ENCODE measurements at regions not wholly inside any gene's neighbourhood (a gene's known extent, or its start where the extent isn't known, plus 50 kb on each side); places are given as distances from the start of the nearest gene placed in this dataset.
"Not testable (repeated sequence)": the region's sequence is repeated elsewhere in the genome, so short reads cannot be mapped to it uniquely, and the experiment has no call there.

GRCh38 chr7:109890622-109891021 lies 1200.3 kb upstream of the LRRN3 start:
- H3K9me3 ChIP-seq: no peaks in the 10 kb centered on the region
- H3K4me1 ChIP-seq: no peaks in the 10 kb centered on the region
- 19% methylated on average over 1 of the region's 1 CpG for WGBS (ENCODE audit: insufficient coverage, low coverage, low lambda C conversion rate, missing lambda C conversion rate)
- intact Hi-C loops (cut with DNase I): no loop called here
- H3K36me3 ChIP-seq: no peaks in the 10 kb centered on the region
- no peak for ATAC-seq
- H3K27ac ChIP-seq: no peak overlapping the region
- H3K4me3 ChIP-seq: no peak overlapping the region
- no peaks in the 10 kb centered on the region for H3K27me3 ChIP-seq
- no peak for DNase-seq
- no peak for TF ChIP-seq POLR2A (IDR thresholded peaks at IDR 0.05)
- TF ChIP-seq CTCF (IDR thresholded peaks at IDR 0.05): no peak

- Histone ChIP-seq H3K4me1 (no peaks in the 10 kb centered on the region), H3K4me3 (no peak overlapping the region), H3K9me3 (no peaks in the 10 kb centered on the region), H3K36me3 (no peaks in the 10 kb centered on the region), H3K27me3 (no peaks in the 10 kb centered on the region), H3K27ac (no peak overlapping the region)
- WGBS (ENCODE audit: insufficient coverage, low coverage, low lambda C conversion rate, missing lambda C conversion rate): 46% methylated on average over 2 of the region's 2 CpGs
- no peak for DNase-seq
- TF ChIP-seq CTCF (IDR thresholded peaks at IDR 0.05): no peak
- no peak for TF ChIP-seq POLR2A (IDR thresholded peaks at IDR 0.05)
- intact Hi-C loops (cut with DNase I): no loop called here
- ATAC-seq: no peak
These were observed 1197.7 kb upstream of the LRRN3 start for GRCh38 chr7:109893231-109893630.

GRCh38 chr7:109895536-109895935 lies 1195.4 kb upstream of the LRRN3 start:
- no peak for ATAC-seq

GRCh38 chr7:109901926-109902325 lies 1189.0 kb upstream of the LRRN3 start:
- Histone ChIP-seq H3K36me3 (no peaks in the 10 kb centered on the region), H3K9me3 (no peaks in the 10 kb centered on the region), H3K27me3 (no peaks in the 10 kb centered on the region), H3K27ac (no peak overlapping the region), H3K4me3 (no peak overlapping the region), H3K4me1 (no peaks in the 10 kb centered on the region)
- TF ChIP-seq CTCF (IDR thresholded peaks at IDR 0.05) (no peak), POLR2A (IDR thresholded peaks at IDR 0.05) (no peak)
- 56% methylated on average over 1 of the region's 1 CpG for WGBS (ENCODE audit: insufficient coverage, low coverage, low lambda C conversion rate, missing lambda C conversion rate)
- intact Hi-C loops (cut with DNase I): no loop called here
- DNase-seq (no peak), ATAC-seq (no peak)

More at GRCh38 chr7:109895536-109895935, 1195.4 kb upstream of the LRRN3 start:
- intact Hi-C loops (cut with DNase I): no loop called here
- no peaks in the 10 kb centered on the region for H3K4me1 ChIP-seq
- no peak for DNase-seq
- H3K9me3 ChIP-seq: no peaks in the 10 kb centered on the region
- TF ChIP-seq CTCF (IDR thresholded peaks at IDR 0.05) (no peak), POLR2A (IDR thresholded peaks at IDR 0.05) (no peak)
- no peaks in the 10 kb centered on the region for H3K36me3 ChIP-seq
- H3K27me3 ChIP-seq: no peaks in the 10 kb centered on the region
- H3K27ac ChIP-seq: no peak overlapping the region
- WGBS (ENCODE audit: insufficient coverage, low coverage, low lambda C conversion rate, missing lambda C conversion rate): 55% methylated on average over 1 of the region's 3 CpGs
- H3K4me3 ChIP-seq: no peak overlapping the region

- H3K4me3 ChIP-seq; intact Hi-C loops (cut with DNase I); H3K27ac ChIP-seq; ATAC-seq; H3K27me3 ChIP-seq; DNase-seq; H3K36me3 ChIP-seq; H3K9me3 ChIP-seq; H3K4me1 ChIP-seq: not testable (repeated sequence)
- 43% methylated on average over 2 of the region's 21 CpGs for WGBS (ENCODE audit: insufficient coverage, low coverage, low lambda C conversion rate, missing lambda C conversion rate)
These were observed 1185.4 kb upstream of the LRRN3 start for GRCh38 chr7:109905368-109906065.

All from right lobe of liver (tissue), 6 donors.